HL-60 (cell line): ENCODE measurements at regions not wholly inside any gene's neighbourhood (a gene's known extent, or its start where the extent isn't known, plus 50 kb on each side); places are given as distances from the start of the nearest gene placed in this dataset.

Experiments
- DNase-seq, 2 experiments: peaks; one replicate each; pipeline ENCODE4 v3.0.0-alpha.2; 2010 to 2020; ENCODE audit warnings: low read depth in 1 of 2, low spot score in 1 of 2
- H3K27ac ChIP-seq: fragments of 250-450 bp; sonication (Bioruptor Pico); replicated peaks from 2 replicates; pipeline ENCODE4 v1.5.1; 2020; ENCODE audit warnings: mild to moderate bottlenecking, moderate library complexity
- H3K27me3 ChIP-seq: fragments of 250-450 bp; sonication (Bioruptor Pico); 2 replicates; pipeline ENCODE4 v1.5.1; 2021; ENCODE audit warnings: mild to moderate bottlenecking, moderate library complexity; ENCODE audit not compliant: insufficient read depth, poor library complexity, severe bottlenecking
- H3K4me3 ChIP-seq: replicated peaks from 2 replicates; pipeline ENCODE4 v1.5.1; 2011; ENCODE audit warnings: mild to moderate bottlenecking, control low read depth, low read length; ENCODE audit not compliant: insufficient read depth
- CTCF ChIP-seq: IDR thresholded peaks from one replicate; pipeline ENCODE4 v1.5.1; 2011; ENCODE audit warnings: low read length, control low read depth, inconsistent platforms; ENCODE audit not compliant: insufficient read depth
- GABPA ChIP-seq: IDR thresholded peaks from 2 replicates; pipeline ENCODE4 v1.6.1; 2012; ENCODE audit warnings: low read depth
- POLR2AphosphoS5 ChIP-seq: IDR thresholded peaks from 2 replicates; pipeline ENCODE4 v1.6.1; 2012; ENCODE audit warnings: low read depth
- REST ChIP-seq: IDR thresholded peaks from 2 replicates; pipeline ENCODE4 v1.6.1; 2012; ENCODE audit warnings: low read depth; ENCODE audit not compliant: insufficient replicate concordance
- SPI1 ChIP-seq: IDR thresholded peaks from 2 replicates; pipeline ENCODE4 v1.6.1; 2012; ENCODE audit warnings: low read depth, mild to moderate bottlenecking, borderline replicate concordance

- no peaks in the 10 kb centered on the region for H3K27me3 ChIP-seq
- no peak for DNase-seq
- no peak overlapping the region for H3K4me3 ChIP-seq
- H3K27ac ChIP-seq, result no peak overlapping the region
- no peak for TF ChIP-seq GABPA
- no peak for TF ChIP-seq REST
- TF ChIP-seq CTCF, result no peak
- no peak for TF ChIP-seq SPI1
- TF ChIP-seq POLR2AphosphoS5, result no peak
Measured at GRCh38 chr14:56963381-56963780, 153.1 kb upstream of the OTX2 start.

- DNase-seq, result no peak
- no peak for TF ChIP-seq GABPA
- no peak for TF ChIP-seq REST
- no peak for TF ChIP-seq POLR2AphosphoS5
- TF ChIP-seq CTCF, result no peak
- TF ChIP-seq SPI1, result no peak
Measured at GRCh38 chr14:56962444-56963080, 152.3 kb upstream of the OTX2 start.

GRCh38 chr14:56959869-56960268 lies 149.6 kb upstream of the OTX2 start:
- H3K27ac ChIP-seq, result no peak overlapping the region
- DNase-seq, result no peak
- no peaks in the 10 kb centered on the region for H3K27me3 ChIP-seq

More at GRCh38 chr14:56962444-56963080, 152.3 kb upstream of the OTX2 start:
- no peaks in the 10 kb centered on the region for H3K27me3 ChIP-seq
- no peak overlapping the region for H3K4me3 ChIP-seq
- no peak overlapping the region for H3K27ac ChIP-seq

More at GRCh38 chr14:56959869-56960268, 149.6 kb upstream of the OTX2 start:
- H3K4me3 ChIP-seq, result no peak overlapping the region
- no peak for TF ChIP-seq GABPA
- no peak for TF ChIP-seq CTCF
- TF ChIP-seq SPI1, result peak; percentile 83
